ENCODE measurements at regions not wholly inside any gene's neighbourhood (a gene's known extent, or its start where the extent isn't known, plus 50 kb on each side); places are given as distances from the start of the nearest gene placed in this dataset.
"Not testable (repeated sequence)": the region's sequence is repeated elsewhere in the genome, so short reads cannot be mapped to it uniquely, and the experiment has no call there.

GRCh38 chr2:118464546-118465265, 376.4 kb downstream of the INSIG2 start:
- DNase-seq (ENCODE audit: low read depth) = no peak

DNA sequence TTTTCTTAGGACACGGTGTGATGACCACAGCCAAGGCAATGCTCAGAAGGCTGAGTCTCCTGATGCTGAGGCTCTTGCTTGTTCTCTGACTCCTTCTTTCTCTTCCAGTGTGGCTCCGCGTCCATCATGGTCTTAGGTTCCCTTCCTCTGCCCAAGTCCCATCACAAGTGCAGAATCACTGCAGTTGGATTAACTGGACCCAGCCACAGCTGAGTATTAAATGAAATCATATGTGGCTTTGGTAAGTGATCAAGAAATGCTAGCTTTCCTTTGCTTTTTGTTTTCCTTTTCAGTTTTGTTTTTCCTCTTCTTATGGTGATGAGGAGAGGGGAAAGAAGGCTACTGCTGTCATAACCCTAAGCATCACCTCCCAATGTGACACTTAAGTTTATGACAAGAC, 375.8 kb downstream of the INSIG2 start:
- DNase-seq (ENCODE audit: low read depth) = no peak

GRCh38 chr2:118460425-118460824, 372.2 kb downstream of the INSIG2 start:
- DNase-seq (ENCODE audit: low read depth) = no peak

DNA sequence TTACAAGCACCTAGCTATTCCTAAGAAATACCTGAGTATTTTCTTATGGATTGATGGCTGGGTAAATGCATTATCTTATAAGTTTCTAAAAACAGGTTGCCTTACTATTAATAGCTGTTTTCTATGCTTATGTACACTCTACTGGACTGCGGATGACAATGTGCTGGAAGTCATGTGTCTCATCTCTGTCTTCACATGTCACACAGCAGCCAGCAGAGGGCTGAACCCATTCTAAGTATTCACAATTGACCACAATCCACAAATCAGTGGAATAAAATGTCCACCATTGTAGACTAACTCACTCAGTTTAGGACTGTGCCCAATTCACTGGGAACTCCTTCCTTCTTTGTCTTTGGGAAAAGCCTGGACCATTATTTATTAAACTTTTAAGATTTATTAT, 371.2 kb downstream of the INSIG2 start:
- DNase-seq (ENCODE audit: low read depth) = no peak

GRCh38 chr2:118457951-118458350, 369.7 kb downstream of the INSIG2 start:
- DNase-seq (ENCODE audit: low read depth) = no peak

- DNase-seq (ENCODE audit: low read depth) = no peak
Observed at GRCh38 chr2:118449401-118449800, 361.1 kb downstream of the INSIG2 start.

DNA sequence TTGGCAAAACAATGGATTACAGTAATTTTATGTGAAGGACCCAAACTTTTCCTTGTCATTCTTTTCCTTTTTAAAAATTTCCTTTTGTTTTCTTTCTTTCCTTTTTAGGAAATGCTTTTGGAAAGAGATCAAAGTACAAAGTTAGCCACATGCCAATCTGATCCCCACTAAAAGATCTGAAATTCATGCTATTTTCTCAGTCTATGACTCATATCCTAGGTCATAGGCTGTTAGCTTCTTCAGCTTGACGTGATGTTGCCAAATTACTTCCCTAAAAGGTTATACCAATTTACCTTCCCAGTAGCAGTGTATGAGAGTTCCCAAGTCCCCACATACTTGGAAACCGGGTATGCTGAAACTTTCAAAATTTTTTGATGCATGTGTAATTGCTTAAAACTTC, 355.3 kb downstream of the INSIG2 start:
- DNase-seq (ENCODE audit: low read depth) = peak; percentile 44

DNA sequence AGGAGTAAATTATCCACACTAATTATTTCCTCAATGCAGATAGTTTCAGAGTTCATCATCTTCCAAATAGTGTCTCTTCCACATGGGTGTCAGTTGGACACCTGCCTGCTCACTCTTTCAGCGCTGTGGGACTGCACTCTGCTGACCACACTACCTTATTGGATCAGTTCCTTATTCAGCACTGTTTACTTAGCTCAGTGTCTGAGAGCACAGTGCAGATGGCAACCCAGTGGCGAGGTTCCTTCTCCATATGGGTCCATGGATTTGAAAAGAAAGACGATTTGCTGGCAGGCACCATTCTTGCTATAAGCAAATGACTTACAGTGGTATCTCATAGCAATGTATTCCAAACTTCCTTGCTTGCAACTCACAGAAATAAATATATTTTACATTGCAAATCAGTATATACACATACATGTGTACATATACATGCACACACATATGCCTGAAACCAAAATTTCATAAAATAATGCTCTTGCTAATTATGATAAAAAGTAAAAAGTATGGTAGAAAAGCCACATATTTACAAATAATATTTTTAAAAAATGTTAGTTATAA, 354.8 kb downstream of the INSIG2 start:
- DNase-seq (ENCODE audit: low read depth) = no peak

- DNase-seq (ENCODE audit: low read depth) = no peak
Observed at GRCh38 chr2:118442046-118442445, 353.8 kb downstream of the INSIG2 start.

GRCh38 chr2:118440404-118441098, 352.3 kb downstream of the INSIG2 start:
- DNase-seq (ENCODE audit: low read depth) = no peak

- no peak for DNase-seq (ENCODE audit: low read depth)
Observed at GRCh38 chr2:118437501-118437900, 349.2 kb downstream of the INSIG2 start.

GRCh38 chr2:118431997-118432396, 343.7 kb downstream of the INSIG2 start:
- no peak for DNase-seq (ENCODE audit: low read depth)

GRCh38 chr2:118431586-118431985, 343.3 kb downstream of the INSIG2 start:
- DNase-seq (ENCODE audit: low read depth) = no peak

GRCh38 chr2:118431165-118431517, 342.9 kb downstream of the INSIG2 start:
- DNase-seq (ENCODE audit: low read depth) = no peak

GRCh38 chr2:118430510-118431164, 342.4 kb downstream of the INSIG2 start:
- DNase-seq (ENCODE audit: low read depth) = peak; percentile 34

DNA sequence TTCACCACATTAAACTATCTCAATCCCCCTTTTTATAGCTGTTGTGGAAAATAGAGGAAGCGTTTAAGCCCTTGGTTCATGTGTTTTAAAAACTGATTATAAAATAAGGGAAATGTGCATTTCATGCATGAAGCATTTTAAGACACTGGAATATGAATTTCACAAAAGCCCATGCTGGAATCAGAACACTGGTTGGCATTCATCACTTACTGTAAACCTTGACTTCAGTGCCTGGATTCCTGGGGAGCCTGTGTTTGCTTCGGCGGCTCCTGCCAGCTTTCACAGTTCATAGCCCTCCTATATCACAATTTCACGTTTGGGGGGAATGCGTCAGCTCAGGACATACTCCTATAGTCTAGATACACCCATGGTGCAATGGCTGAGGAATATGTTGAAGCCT, 336.9 kb downstream of the INSIG2 start:
- DNase-seq (ENCODE audit: low read depth) = no peak

- DNase-seq (ENCODE audit: low read depth) = no peak
Observed at GRCh38 chr2:118423776-118424175, 335.5 kb downstream of the INSIG2 start.

- DNase-seq (ENCODE audit: low read depth) = no peak
Observed at GRCh38 chr2:118421648-118422047, 333.4 kb downstream of the INSIG2 start.

DNA sequence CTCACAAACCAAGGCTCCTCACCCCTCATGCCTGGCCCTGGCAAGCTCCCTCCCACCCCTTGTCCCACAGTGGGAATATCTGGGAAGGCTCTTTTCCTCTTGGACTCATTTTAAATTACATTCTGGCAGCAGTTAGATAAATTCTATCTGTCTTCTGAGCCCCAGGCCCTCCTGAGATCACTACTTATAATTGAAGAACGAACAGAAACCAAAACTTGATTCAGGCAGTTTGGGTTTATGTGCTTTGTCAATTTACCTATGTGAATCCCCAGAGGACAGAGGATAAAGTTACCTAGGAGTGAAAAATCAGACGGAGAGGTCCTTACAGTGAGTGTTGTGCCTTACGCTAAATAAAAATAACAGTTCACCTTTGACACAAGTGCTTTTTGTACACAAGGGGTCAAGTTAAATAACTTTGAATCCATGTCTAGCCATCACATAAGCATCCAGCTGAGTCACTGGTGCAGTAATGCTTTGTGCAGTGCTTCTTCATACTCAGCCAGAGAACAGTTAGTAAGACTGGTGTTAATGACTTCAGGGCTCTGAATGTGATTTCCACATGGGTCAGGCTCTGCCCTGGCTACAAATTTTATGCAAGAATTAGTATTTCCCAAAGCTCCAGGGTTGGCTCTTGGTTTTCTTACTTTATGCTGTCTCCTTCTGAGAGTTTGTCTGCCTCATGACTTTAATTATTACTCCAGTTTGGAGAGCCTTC, 329.3 kb downstream of the INSIG2 start:
- DNase-seq (ENCODE audit: low read depth) = peak; percentile 47

- not testable (repeated sequence) for DNase-seq (ENCODE audit: low read depth)
Observed at GRCh38 chr2:118415186-118415585, 326.9 kb downstream of the INSIG2 start.

DNA sequence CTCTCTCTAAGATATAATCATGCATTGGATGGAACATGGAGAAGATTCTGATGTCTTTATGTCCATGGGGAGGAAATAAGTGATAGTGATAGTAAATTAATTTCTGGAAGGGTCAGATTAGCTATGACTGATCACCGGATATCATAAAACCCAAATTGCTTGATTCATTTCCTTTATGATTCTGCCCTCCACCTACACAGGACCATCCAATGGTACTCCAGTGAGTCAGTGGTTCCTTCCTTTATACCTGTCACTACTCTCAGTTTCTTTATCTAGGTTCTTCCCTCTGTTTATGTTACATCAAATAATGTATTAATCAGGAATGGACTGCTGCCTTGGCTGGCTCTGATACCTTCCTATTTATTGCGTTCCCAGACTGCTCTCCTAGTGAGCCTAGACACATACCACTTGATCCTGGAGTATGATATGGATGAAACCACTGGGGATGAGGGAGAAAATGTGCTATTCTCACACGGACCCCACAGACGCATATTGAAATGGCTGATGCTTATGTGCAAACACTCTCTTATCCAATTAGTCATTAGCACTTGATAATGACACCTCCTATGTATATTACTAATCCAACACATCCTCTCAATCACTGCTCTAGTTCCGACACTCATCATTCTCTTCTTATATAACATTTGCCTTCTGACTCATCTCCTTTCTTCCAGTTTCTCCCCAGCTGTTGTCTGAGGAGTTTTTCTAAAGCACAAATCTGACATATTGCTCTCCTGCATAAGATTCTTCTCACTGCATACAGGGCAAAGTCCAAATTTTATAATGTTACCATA, 315.6 kb downstream of the INSIG2 start:
- DNase-seq (ENCODE audit: low read depth) = no peak

GRCh38 chr2:118388771-118389170, 300.5 kb downstream of the INSIG2 start:
- peak; percentile 61 for DNase-seq (ENCODE audit: low read depth)

All from stromal cell of bone marrow (primary cell).